ENCODE measurements at regions not wholly inside any gene's neighbourhood (a gene's known extent, or its start where the extent isn't known, plus 50 kb on each side); places are given as distances from the start of the nearest gene placed in this dataset.
"Not testable (repeated sequence)": the region's sequence is repeated elsewhere in the genome, so short reads cannot be mapped to it uniquely, and the experiment has no call there.

DNA sequence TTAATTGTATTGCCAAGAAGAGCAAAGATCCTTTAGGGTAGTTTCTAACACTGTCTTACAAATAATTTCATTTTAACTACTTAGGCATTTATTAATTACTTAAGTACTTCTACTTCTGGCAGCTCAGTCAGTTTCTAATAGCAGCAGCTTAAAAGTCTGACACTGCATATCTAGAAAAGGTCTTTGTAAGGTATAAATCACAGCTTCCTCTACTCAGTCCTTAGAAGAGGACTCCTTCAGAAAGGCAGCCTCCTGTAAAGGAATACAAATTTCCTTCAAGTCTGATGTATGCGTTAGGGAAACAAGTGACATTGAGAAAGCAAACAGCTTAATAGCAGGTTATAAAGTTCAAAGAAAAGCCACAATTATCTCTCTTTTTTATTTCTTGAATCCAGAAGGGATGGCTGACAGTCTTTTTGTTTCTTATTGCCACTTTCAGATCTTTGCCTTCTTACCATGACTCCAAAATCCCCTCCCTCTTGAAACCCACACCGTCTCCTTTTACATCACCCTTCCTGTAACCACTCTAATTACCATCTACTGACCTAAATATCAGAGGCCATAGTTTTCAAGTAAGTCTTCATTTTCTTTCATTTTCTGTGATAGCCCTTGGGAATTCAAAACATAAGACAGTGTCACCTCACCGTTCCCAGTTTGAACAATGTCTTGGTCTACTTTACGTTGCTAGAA is 109.5 kb downstream of the CGGBP1 start:
- ChIA-PET CTCF (ENCODE audit: low intra/inter-chr PET ratio, low total read pairs) (no interaction called here), POLR2A (no interaction called here)
- WGBS (ENCODE audit: low lambda C conversion rate): 25% methylated on average over 4 of the region's 4 CpGs
- FAIRE-seq (no peak), DNase-seq (ENCODE audit: low spot score) (no peak), ATAC-seq (no peak)
- intact Hi-C loops (cut with micrococcal nuclease; ENCODE audit: unreplicated experiment): no loop called here
- Histone ChIP-seq H3K36me3 (replicated peaks in 1 of 2; ENCODE audit: control insufficient read depth in 1 of 2, insufficient read depth in 2 of 2, low read length in 2 of 2) (no peaks in the 10 kb centered on the region), H3K27ac (ENCODE audit: extremely low read length, insufficient read depth, low read length) (no peak overlapping the region), H3K9ac (ENCODE audit: insufficient read depth, low read depth, low read length) (no peak overlapping the region), H3K4me3 (replicated peaks in 1 of 3; ENCODE audit: insufficient read depth in 1 of 3, low read depth in 2 of 3, low read length in 3 of 3) (no peak overlapping the region), H3K9me3 (ENCODE audit: low read length) (no peaks in the 10 kb centered on the region), H3K79me2 (ENCODE audit: insufficient read depth, low read length) (no peaks in the 10 kb centered on the region), H3K4me1 (ENCODE audit: insufficient read depth, low read length) (no peaks in the 10 kb centered on the region), H2AFZ (ENCODE audit: low read length) (no peak overlapping the region), H3K27me3 (ENCODE audit: control insufficient read depth in 1 of 2, insufficient read depth in 2 of 2, low read length in 2 of 2) (no peaks in the 10 kb centered on the region), H3K4me2 (ENCODE audit: low read depth, low read length) (no peak overlapping the region), H4K20me1 (ENCODE audit: insufficient read depth, low read length) (no peaks in the 10 kb centered on the region)
- in situ Hi-C loops (cut with HindIII; ENCODE audit: extremely low pct_ligation_motif_present, low pct_unique_long_range_greater_than_20kb): no loop called here
- no TSS peak for BruUV-seq (replicated peaks)
- TF ChIP-seq, protein P1, sequence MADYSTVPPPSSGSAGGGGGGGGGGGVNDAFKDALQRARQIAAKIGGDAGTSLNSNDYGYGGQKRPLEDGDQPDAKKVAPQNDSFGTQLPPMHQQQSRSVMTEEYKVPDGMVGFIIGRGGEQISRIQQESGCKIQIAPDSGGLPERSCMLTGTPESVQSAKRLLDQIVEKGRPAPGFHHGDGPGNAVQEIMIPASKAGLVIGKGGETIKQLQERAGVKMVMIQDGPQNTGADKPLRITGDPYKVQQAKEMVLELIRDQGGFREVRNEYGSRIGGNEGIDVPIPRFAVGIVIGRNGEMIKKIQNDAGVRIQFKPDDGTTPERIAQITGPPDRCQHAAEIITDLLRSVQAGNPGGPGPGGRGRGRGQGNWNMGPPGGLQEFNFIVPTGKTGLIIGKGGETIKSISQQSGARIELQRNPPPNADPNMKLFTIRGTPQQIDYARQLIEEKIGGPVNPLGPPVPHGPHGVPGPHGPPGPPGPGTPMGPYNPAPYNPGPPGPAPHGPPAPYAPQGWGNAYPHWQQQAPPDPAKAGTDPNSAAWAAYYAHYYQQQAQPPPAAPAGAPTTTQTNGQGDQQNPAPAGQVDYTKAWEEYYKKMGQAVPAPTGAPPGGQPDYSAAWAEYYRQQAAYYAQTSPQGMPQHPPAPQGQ (CRISPR knock-in tag; IDR thresholded peaks at IDR 0.05; ENCODE audit: borderline replicate concordance): no peak
- TF ChIP-seq, protein P2, sequence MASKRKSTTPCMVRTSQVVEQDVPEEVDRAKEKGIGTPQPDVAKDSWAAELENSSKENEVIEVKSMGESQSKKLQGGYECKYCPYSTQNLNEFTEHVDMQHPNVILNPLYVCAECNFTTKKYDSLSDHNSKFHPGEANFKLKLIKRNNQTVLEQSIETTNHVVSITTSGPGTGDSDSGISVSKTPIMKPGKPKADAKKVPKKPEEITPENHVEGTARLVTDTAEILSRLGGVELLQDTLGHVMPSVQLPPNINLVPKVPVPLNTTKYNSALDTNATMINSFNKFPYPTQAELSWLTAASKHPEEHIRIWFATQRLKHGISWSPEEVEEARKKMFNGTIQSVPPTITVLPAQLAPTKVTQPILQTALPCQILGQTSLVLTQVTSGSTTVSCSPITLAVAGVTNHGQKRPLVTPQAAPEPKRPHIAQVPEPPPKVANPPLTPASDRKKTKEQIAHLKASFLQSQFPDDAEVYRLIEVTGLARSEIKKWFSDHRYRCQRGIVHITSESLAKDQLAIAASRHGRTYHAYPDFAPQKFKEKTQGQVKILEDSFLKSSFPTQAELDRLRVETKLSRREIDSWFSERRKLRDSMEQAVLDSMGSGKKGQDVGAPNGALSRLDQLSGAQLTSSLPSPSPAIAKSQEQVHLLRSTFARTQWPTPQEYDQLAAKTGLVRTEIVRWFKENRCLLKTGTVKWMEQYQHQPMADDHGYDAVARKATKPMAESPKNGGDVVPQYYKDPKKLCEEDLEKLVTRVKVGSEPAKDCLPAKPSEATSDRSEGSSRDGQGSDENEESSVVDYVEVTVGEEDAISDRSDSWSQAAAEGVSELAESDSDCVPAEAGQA (IDR thresholded peaks at IDR 0.05; ENCODE audit: low read depth): no peak
- TF ChIP-seq, protein P2 (CRISPR knock-in tag; IDR thresholded peaks at IDR 0.05; ENCODE audit: borderline replicate concordance): no peak

DNA sequence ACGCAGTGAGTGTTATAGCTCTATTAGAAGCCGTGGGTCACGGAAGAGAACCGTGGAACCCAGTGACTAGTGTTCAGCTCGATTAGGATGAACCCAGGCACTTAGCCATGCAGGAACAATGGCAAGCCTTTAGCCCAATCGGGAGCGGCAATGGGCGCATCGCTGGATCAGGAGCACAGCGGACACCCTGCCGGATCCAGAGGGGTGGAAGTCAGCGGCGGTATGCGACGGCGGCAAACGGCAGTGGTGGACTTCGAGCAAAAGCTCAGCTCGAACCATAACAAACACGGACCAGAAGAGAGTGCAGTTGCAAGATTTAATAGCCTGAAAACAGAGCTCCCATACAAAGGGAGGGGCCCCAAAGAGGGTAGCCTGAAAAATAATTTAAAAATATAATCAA is 112.8 kb downstream of the CGGBP1 start:
- H2AFZ ChIP-seq (ENCODE audit: low read length); H3K9ac ChIP-seq (ENCODE audit: insufficient read depth, low read depth, low read length); H3K27ac ChIP-seq (ENCODE audit: extremely low read length, insufficient read depth, low read length); H3K4me1 ChIP-seq (ENCODE audit: insufficient read depth, low read length); ATAC-seq; H3K79me2 ChIP-seq (ENCODE audit: insufficient read depth, low read length); H3K9me3 ChIP-seq (ENCODE audit: low read length); CTCF ChIA-PET (ENCODE audit: low intra/inter-chr PET ratio, low total read pairs); POLR2A ChIA-PET; H4K20me1 ChIP-seq (ENCODE audit: insufficient read depth, low read length); intact Hi-C loops (cut with micrococcal nuclease; ENCODE audit: unreplicated experiment); BruUV-seq (replicated peaks); H3K36me3 ChIP-seq (replicated peaks in 1 of 2; ENCODE audit: control insufficient read depth in 1 of 2, insufficient read depth in 2 of 2, low read length in 2 of 2); H3K27me3 ChIP-seq (ENCODE audit: control insufficient read depth in 1 of 2, insufficient read depth in 2 of 2, low read length in 2 of 2); H3K4me3 ChIP-seq (replicated peaks in 1 of 3; ENCODE audit: insufficient read depth in 1 of 3, low read depth in 2 of 3, low read length in 3 of 3); H3K4me2 ChIP-seq (ENCODE audit: low read depth, low read length); DNase-seq (ENCODE audit: low spot score); FAIRE-seq; in situ Hi-C loops (cut with HindIII; ENCODE audit: extremely low pct_ligation_motif_present, low pct_unique_long_range_greater_than_20kb): not testable (repeated sequence)
- 77% methylated on average over 16 of the region's 20 CpGs for WGBS (ENCODE audit: low lambda C conversion rate)

DNA sequence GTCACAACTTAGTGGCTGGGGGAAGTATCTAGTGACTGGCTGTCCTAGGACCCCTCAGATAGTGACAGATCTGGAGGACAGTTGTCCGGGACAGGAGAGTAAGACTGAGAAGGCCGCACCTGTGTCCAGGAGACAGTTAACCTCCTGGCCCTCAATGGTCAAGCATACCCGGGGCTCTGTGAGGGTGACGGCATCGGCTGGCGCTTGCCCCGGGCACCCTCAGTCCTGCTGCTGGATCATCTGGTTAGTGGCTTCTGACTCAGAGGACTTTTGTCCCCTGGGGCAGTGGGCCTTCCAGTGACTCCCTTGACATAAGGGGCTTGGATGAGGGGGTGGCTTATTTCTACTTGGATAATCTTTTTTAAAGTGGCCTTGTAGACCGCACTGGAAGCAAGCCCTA is 116.5 kb downstream of the CGGBP1 start:
- 0% methylated on average over 1 of the region's 8 CpGs for WGBS (ENCODE audit: low lambda C conversion rate)
- POLR2A ChIA-PET; H3K4me2 ChIP-seq (ENCODE audit: low read depth, low read length); H3K36me3 ChIP-seq (replicated peaks in 1 of 2; ENCODE audit: control insufficient read depth in 1 of 2, insufficient read depth in 2 of 2, low read length in 2 of 2); H3K27me3 ChIP-seq (ENCODE audit: control insufficient read depth in 1 of 2, insufficient read depth in 2 of 2, low read length in 2 of 2); H2AFZ ChIP-seq (ENCODE audit: low read length); H3K9ac ChIP-seq (ENCODE audit: insufficient read depth, low read depth, low read length); H3K9me3 ChIP-seq (ENCODE audit: low read length); H3K27ac ChIP-seq (ENCODE audit: extremely low read length, insufficient read depth, low read length); intact Hi-C loops (cut with micrococcal nuclease; ENCODE audit: unreplicated experiment); H3K4me3 ChIP-seq (replicated peaks in 1 of 3; ENCODE audit: insufficient read depth in 1 of 3, low read depth in 2 of 3, low read length in 3 of 3); H3K79me2 ChIP-seq (ENCODE audit: insufficient read depth, low read length); H4K20me1 ChIP-seq (ENCODE audit: insufficient read depth, low read length); DNase-seq (ENCODE audit: low spot score); BruUV-seq (replicated peaks); H3K4me1 ChIP-seq (ENCODE audit: insufficient read depth, low read length); ATAC-seq; CTCF ChIA-PET (ENCODE audit: low intra/inter-chr PET ratio, low total read pairs); in situ Hi-C loops (cut with HindIII; ENCODE audit: extremely low pct_ligation_motif_present, low pct_unique_long_range_greater_than_20kb); FAIRE-seq: not testable (repeated sequence)

Data from HepG2 (cell line).